HG03045 (cell line): ENCODE measurements at regions not wholly inside any gene's neighbourhood (a gene's known extent, or its start where the extent isn't known, plus 50 kb on each side); places are given as distances from the start of the nearest gene placed in this dataset.

Experiments
- ATAC-seq: cut with Tn5 transposase; IDR thresholded peaks from one replicate; pipeline ENCODE4 v1.9.1; 2021; ENCODE audit warnings: mild to moderate bottlenecking, moderate library complexity; ENCODE audit not compliant: unreplicated experiment

- no peak for ATAC-seq
Observed at GRCh38 chr15:62756995-62757360, 285.6 kb upstream of the TPM1 start.

DNA sequence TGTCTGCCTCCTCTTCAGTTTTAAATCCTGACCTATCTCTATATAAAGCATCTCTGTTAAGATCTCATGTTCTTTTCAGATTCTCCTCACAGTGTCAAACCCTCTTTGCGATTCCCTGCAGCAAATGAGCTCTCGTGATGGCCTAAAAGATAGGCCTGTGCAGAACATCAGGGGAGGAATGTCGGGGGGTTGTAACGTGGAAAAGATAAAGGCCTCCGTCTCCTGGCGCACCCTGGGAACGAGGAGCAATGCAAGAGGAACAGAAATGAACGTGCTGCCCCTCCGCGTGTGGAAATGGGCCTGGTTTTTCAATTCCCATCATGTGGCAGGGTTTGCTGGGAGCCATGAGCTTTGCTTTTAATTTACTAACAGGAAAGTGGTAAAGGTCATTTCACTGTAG, 285.0 kb upstream of the TPM1 start:
- no peak for ATAC-seq

- ATAC-seq = no peak
Observed at GRCh38 chr15:62758126-62758951, 284.2 kb upstream of the TPM1 start.

- no peak for ATAC-seq
Observed at GRCh38 chr15:62758952-62759349, 283.6 kb upstream of the TPM1 start.

- no peak for ATAC-seq
Observed at GRCh38 chr15:62760538-62760937, 282.0 kb upstream of the TPM1 start.

DNA sequence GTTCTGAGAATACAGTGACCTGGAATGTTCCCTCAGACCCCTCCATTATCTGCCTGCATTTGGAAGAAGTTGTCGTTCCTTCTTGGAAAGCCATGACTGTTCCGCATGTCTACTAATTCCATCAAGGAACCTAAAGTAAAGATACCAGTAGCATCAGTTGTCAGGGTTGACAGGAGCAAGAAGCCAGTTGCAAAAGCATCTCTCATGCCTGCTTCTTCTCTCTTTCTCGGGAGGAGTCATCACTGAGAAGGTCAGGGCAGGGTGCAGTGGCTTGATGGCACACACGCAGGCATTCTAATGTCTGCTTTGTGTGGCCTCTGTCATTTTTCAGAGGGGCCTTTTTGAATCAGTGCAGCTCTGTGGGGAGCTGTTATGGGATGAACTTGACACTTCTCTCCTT, 276.6 kb upstream of the TPM1 start:
- ATAC-seq = no peak

- no peak for ATAC-seq
Observed at GRCh38 chr15:62766599-62766998, 275.9 kb upstream of the TPM1 start.

DNA sequence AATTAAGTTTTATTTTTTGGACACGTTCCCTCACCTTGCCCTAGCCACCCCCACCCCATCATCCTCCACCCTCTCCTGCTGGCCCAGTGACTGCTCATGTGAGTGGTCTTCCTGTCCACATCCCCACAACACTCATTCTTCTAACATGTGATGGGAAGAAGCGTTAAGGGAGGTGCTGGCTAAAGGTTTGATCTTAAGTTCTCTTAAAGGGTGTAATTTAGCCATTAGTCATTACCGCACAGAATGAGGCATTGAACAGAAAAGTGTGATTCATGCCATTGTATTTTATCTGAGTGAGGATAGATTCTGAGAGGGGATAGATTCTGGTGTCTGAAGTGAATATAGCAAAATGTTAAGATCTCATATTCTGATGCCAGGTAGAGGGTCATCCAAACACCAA, 272.9 kb upstream of the TPM1 start:
- ATAC-seq = no peak

DNA sequence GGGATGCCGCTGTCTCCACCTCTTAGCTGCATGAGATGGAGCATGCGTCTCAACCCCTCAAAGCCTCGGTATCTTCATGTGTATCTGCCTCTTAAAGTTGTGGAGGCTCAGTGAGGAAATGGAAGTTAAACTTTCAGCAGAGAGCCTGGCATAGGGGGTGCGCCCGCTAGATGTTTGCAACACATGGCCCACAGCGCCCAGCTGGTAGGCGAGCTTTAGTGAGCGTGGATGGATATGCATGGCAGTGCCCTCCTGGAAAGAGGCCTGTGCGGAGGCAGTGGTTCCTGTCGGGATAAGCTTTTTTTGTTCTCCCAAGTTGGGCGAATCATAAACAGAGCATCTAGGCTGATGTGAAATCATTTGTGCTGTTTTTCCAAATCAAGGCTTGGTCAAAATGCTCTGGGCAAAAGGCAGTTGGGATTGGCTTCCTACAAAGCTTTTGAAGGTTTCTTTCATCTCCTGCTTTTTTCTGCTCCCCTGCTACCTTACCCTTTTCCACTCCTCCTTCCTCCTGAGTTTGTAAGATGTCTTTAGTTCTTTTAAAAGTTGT, 272.4 kb upstream of the TPM1 start:
- ATAC-seq = no peak

DNA sequence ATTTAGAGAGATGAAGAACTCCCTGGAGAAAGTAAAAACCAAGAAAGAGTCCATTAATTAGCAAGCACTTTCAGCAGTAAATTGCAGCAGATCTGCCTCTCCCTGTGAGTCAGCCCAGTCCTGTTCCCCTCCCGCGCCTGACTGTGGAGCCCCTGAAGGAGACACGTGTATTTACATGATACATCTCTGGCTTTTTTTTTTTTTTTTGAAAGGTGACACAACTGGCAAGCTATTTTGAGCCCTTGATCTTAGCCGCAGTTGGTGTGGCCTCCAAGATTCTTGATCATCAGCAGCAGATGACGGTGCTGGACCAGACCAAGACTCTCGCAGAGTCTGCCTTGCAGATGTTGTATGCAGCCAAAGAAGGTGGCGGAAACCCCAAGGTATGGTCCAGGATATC, 271.8 kb upstream of the TPM1 start:
- ATAC-seq = no peak

- ATAC-seq = no peak
Observed at GRCh38 chr15:62771234-62771633, 271.3 kb upstream of the TPM1 start.

DNA sequence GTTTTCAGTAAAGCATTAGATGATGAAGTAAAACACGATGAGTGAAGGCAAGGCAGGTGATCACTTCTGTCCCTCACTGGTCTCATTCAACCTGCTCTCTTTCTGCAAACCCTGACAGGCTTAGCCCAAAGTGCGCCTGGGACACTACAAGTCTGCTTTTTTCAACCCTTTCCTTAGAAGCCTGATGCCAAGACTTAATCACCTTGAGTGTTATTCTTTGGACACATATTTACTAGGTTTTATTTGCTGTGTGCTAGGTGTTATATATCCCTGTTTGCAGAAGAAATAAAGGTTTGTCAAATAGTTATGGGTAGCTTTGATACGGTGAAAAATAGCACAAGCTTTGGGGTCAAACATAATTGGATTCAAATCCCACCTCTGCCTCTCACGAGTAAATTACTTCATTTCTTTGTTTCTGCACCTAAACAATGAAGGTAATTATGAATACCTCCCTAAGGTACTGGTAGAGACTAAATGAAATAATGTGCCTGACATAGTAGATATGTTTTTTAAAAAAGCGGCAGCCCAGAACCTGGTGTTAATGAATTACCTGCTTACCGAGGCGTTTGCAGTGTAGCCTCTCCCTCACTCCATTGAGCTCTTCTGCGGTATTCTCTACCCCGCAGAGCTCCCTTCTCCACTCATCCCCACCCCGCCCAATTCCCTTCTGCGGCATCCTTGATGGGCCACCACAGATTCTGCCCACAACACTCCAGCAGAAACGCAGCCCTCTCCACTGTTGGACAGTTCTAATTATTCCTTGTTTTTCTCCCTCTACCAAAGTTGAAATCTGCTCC, 269.0 kb upstream of the TPM1 start:
- no peak for ATAC-seq

- no peak for ATAC-seq
Observed at GRCh38 chr15:62775932-62776331, 266.6 kb upstream of the TPM1 start.

GRCh38 chr15:62777671-62778070, 264.9 kb upstream of the TPM1 start:
- ATAC-seq = no peak

DNA sequence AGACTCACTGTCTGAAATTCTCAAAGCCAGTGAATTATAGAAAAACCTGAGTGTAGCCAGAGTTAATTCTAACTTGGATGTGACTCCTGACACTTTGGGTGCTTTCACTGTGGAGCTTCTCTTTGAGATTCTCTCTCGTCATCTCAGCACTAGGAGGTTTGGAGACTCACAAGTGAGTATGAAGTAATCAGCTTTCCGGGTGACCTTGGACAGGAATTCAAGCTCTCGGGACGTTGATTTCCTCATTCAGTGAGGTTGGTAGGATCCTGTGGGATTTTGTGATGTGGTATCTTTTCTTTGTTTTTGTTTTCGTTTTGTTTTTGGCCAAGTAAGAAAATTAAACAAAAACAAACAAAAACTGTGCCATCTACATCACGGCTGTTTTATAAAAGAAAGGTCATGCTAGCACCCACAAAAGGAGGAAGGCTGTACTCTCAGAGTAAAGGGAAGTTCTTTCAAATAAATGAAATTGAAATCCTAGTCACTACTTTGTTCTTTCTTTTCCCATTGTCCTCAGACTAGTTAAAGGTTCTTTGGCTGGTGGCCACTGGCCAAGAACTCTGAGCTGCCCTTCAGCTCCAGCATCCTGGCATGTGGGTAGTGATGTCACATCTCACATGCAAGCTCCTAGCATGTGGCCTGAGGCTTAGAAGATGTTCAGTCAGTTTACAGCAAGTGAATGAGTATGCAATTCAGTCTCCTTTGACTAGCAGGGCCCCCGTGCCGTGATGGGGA, 263.3 kb upstream of the TPM1 start:
- ATAC-seq = no peak

- ATAC-seq = no peak
Observed at GRCh38 chr15:62779899-62780298, 262.6 kb upstream of the TPM1 start.

GRCh38 chr15:62781081-62781497, 261.5 kb upstream of the TPM1 start:
- ATAC-seq = no peak

DNA sequence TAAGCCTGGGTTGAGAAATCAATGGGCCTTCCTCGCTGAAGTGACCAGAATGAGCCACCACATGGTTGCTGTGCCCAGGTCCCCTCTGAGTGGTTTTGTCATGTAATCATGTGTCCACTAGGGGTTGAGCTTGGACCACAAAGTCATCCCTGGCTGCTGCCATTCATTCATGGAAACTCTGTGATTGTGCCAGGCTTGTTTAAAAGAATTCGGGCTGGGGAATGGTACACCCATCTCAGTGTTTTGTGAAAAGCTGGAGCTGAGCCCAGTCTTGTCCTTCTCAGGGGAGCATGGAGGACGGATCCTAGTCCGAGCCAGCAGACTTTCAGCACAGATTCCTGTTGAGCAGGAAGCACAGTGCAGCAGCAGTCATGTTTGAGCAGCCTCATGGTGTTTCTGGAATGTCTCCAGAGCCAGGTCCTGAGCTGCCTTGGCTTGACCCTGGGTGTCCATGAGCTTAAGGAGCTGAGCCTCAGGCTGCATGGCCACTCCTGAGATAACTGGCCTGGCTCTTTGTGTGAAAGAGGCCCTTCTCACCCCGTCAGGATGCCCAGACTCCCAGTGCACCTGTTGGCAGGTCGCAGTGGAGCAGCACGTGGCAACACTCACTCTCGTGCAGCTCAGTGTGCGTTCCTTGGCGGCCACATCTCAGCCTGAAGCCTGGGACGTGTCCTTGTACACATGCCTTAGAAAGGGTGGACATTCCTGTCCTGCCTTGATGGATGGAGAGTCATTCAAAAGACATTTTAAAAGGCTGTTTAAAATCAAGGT, 260.3 kb upstream of the TPM1 start:
- ATAC-seq = no peak

- ATAC-seq = no peak
Observed at GRCh38 chr15:62782896-62783295, 259.7 kb upstream of the TPM1 start.

GRCh38 chr15:62783303-62783957, 259.1 kb upstream of the TPM1 start:
- ATAC-seq = no peak
